Vagina (tissue), 2 donors: ENCODE measurements at regions not wholly inside any gene's neighbourhood (a gene's known extent, or its start where the extent isn't known, plus 50 kb on each side); places are given as distances from the start of the nearest gene placed in this dataset.

ENCODE experiments used
- DNase-seq, 2 donors: peaks; one replicate each; pipeline ENCODE4 v3.0.0-alpha.2; 2017; ENCODE audit errors: extremely low spot score in 2 of 2
- H3K27ac ChIP-seq: fragments of 200-600 bp; sonication (generic); one replicate; pipeline ENCODE4 v1.5.1; 2019
- H3K27me3 ChIP-seq: fragments of 200-600 bp; sonication (generic); one replicate; pipeline ENCODE4 v1.5.1; 2019
- H3K36me3 ChIP-seq, 2 donors: fragments of 200-600 bp; sonication (generic); one replicate each; pipeline ENCODE4 v1.5.1; 2017 to 2019
- H3K4me1 ChIP-seq: fragments of 200-600 bp; sonication (generic); one replicate; pipeline ENCODE4 v1.5.1; 2019
- H3K4me3 ChIP-seq, 2 donors: fragments of 200-600 bp; sonication (generic); 1 replicate in 1 of 2; 2 replicates in 1 of 2; pipeline ENCODE4 v1.5.1; 2016 to 2019
- H3K9me3 ChIP-seq: fragments of 200-600 bp; sonication (generic); one replicate; pipeline ENCODE4 v1.5.1; 2019
- POLR2A ChIP-seq, 2 donors: fragments of 450-650 bp; IDR thresholded peaks; one replicate each; pipeline ENCODE4 v1.6.1; 2017; ENCODE audit warnings: antibody characterized with exemption in 2 of 2, mild to moderate bottlenecking in 2 of 2, moderate library complexity in 2 of 2
- POLR2AphosphoS5 ChIP-seq, 2 donors: sonication (generic); formaldehyde crosslinking; IDR thresholded peaks; one replicate each; pipeline ENCODE4 v1.9.0; 2017; ENCODE audit warnings: antibody characterized with exemption in 2 of 2, mild to moderate bottlenecking in 2 of 2, low read depth in 1 of 2; ENCODE audit not compliant: insufficient read depth in 1 of 2
- intact Hi-C: fragments of 100-400 bp; cut with DNase I; formaldehyde crosslinking; loops from one replicate; pipeline ENCODE4 v1.15.1; 2023
- TF ChIP-seq, protein P1 (sequence below), 3 experiments: fragments of 450-650 bp in 2 of 3; fragments of 200-600 bp in 1 of 3; sonication (generic) in 1 of 3; IDR thresholded peaks; one replicate each; pipeline ENCODE4 v1.5.1; 2017 to 2019; ENCODE audit warnings: antibody characterized with exemption in 3 of 3, mild to moderate bottlenecking in 2 of 3, moderate library complexity in 2 of 3

DNA sequence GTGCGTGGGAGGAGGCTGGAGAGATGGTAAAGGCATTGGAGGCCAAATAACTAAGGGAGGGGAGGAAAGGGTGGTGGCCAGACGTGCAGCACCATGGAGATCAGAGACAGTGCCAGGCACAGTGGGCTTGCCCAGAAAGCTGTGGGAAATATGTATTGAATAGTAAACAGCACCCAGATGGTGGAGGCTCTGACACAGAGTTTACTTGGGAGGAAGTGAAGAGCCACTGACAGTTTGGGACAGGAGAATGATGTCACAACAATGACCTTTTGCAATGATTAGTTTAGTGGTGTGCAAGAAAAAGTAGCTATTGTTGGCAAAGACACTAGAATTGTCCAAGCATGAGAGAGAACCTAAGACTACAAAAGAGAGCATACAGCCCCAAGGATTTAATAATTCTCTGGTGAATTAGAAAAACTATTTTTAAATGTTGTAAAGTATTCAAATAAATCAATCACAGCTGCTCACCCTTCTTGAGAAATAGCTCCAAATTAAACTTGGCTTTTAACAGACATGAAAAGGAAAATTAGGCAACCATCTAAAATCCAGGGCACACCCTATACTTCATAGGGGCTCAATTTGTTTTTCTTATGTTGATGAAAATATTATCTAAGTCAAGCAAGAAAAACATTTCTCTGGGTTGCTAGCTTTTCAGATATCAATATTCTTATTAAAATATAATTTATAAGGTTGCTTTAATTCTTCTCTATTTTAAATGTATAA is 458.7 kb upstream of the HNRNPA3 start:
- DNase-seq: no peak
- intact Hi-C loops: no loop called here
- Histone ChIP-seq H3K4me1 (peaks cover 33% of the 10 kb centered on the region), H3K36me3 (no peaks in the 10 kb centered on the region), H3K9me3 (no peaks in the 10 kb centered on the region), H3K27ac (no peak overlapping the region), H3K27me3 (no peaks in the 10 kb centered on the region), H3K4me3 (no peak overlapping the region)
- peak; percentile 14 to 47 for TF ChIP-seq POLR2AphosphoS5 (IDR thresholded peaks at IDR 0.05; ENCODE audit: insufficient read depth in 1 of 2, low read depth in 1 of 2)
- TF ChIP-seq, protein P1, sequence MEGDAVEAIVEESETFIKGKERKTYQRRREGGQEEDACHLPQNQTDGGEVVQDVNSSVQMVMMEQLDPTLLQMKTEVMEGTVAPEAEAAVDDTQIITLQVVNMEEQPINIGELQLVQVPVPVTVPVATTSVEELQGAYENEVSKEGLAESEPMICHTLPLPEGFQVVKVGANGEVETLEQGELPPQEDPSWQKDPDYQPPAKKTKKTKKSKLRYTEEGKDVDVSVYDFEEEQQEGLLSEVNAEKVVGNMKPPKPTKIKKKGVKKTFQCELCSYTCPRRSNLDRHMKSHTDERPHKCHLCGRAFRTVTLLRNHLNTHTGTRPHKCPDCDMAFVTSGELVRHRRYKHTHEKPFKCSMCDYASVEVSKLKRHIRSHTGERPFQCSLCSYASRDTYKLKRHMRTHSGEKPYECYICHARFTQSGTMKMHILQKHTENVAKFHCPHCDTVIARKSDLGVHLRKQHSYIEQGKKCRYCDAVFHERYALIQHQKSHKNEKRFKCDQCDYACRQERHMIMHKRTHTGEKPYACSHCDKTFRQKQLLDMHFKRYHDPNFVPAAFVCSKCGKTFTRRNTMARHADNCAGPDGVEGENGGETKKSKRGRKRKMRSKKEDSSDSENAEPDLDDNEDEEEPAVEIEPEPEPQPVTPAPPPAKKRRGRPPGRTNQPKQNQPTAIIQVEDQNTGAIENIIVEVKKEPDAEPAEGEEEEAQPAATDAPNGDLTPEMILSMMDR (IDR thresholded peaks at IDR 0.05): no peak

DNA sequence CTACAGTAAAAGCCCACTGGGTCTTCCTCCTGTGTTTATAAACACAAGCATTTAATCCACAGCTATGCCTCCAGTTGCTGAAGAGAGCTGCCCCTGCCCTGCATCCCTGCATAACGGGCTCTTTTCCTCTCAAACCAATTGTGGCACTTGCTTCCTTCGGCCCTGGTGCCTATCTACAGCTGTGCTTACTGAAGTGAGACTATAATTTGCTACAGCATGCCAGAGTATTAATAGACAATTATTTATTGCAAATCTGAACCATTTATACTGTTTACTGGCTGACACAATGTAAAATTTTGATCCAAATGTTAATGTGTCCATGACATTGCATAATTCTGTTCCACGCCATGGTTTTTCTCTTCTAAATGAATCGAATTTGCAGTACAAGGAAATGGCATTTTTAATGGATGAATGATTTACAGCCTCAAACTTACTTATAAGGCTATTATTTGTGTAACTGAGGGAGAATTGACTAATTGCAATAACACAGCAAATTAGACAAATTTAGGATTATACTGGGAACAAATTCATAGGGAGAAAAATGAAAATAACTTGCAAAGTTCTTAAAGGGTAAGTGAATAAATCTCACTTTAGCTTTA is 457.0 kb upstream of the HNRNPA3 start:
- H3K9me3 ChIP-seq: no peaks in the 10 kb centered on the region
- no peaks in the 10 kb centered on the region for H3K36me3 ChIP-seq
- intact Hi-C loops: no loop called here

GRCh38 chr2:176758426-176758825 is 454.2 kb upstream of the HNRNPA3 start:
- H3K27me3 ChIP-seq: no peaks in the 10 kb centered on the region
- H3K27ac ChIP-seq: no peak overlapping the region
- no peak overlapping the region for H3K4me3 ChIP-seq
- no peaks in the 10 kb centered on the region for H3K36me3 ChIP-seq
- intact Hi-C loops: no loop called here
- H3K9me3 ChIP-seq: no peaks in the 10 kb centered on the region
- DNase-seq: no peak
- H3K4me1 ChIP-seq: peaks cover 7% of the 10 kb centered on the region
- TF ChIP-seq, protein P1 (IDR thresholded peaks at IDR 0.05): no peak
- TF ChIP-seq POLR2AphosphoS5 (IDR thresholded peaks at IDR 0.05; ENCODE audit: insufficient read depth in 1 of 2, low read depth in 1 of 2) (no peak), POLR2A (IDR thresholded peaks at IDR 0.05) (no peak)

More for the DNA sequence above, 457.0 kb upstream of the HNRNPA3 start:
- Histone ChIP-seq H3K4me3 (no peak overlapping the region), H3K27ac (no peak overlapping the region), H3K4me1 (peaks cover 26% of the 10 kb centered on the region), H3K27me3 (no peaks in the 10 kb centered on the region)
- TF ChIP-seq, protein P1 (IDR thresholded peaks at IDR 0.05): no peak
- TF ChIP-seq POLR2AphosphoS5 (IDR thresholded peaks at IDR 0.05; ENCODE audit: insufficient read depth in 1 of 2, low read depth in 1 of 2): no peak
- no peak for TF ChIP-seq POLR2A (IDR thresholded peaks at IDR 0.05)
- DNase-seq: no peak

DNA sequence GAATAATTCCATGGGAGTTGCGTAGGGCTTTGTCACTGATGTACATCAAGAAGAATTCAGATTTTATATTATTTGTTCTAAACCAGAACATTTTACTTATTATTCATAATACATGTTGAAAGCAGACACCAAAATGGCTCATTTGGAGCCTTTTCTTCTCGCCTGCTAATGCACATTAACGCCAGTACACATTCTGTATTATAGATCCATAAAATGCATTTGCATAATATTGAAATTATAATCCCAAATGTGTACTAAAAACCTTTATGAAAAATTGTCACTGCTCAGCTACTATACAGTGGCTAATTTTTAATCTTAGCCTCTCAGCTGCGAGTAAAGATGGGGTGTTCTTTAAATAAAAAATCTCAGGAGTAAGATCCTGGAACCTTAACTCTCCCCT is 452.2 kb upstream of the HNRNPA3 start:
- Histone ChIP-seq H3K4me1 (no peaks in the 10 kb centered on the region), H3K27me3 (no peaks in the 10 kb centered on the region), H3K4me3 (no peak overlapping the region), H3K9me3 (no peaks in the 10 kb centered on the region), H3K36me3 (no peaks in the 10 kb centered on the region), H3K27ac (no peak overlapping the region)
- TF ChIP-seq, protein P1 (IDR thresholded peaks at IDR 0.05): no peak
- TF ChIP-seq POLR2A (IDR thresholded peaks at IDR 0.05): no peak
- TF ChIP-seq POLR2AphosphoS5 (IDR thresholded peaks at IDR 0.05; ENCODE audit: insufficient read depth in 1 of 2, low read depth in 1 of 2): no peak
- intact Hi-C loops: no loop called here
- DNase-seq: no peak

DNA sequence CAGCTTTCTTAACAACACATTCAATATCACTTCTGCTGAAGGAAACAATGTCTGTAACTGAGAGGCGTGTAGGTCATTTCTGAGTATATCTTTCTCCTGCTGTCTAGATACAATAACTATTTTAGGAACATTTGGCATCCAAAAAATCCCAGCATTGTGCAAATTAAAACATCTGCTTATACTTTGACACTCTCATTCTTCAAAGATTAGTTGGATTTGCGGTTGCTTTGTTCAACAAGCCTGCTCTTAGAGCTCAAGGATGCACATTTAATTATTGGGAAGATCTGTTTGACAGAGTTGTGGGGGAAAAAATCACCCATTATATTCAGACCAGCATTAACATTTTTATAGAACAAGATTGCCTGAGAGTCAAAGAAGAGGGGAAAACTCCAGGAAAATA is 449.5 kb upstream of the HNRNPA3 start:
- no peaks in the 10 kb centered on the region for H3K9me3 ChIP-seq
- no peaks in the 10 kb centered on the region for H3K36me3 ChIP-seq
- H3K27me3 ChIP-seq: no peaks in the 10 kb centered on the region
- no peak overlapping the region for H3K27ac ChIP-seq
- H3K4me1 ChIP-seq: no peaks in the 10 kb centered on the region
- intact Hi-C loops: no loop called here
- no peak for TF ChIP-seq POLR2A (IDR thresholded peaks at IDR 0.05)
- TF ChIP-seq POLR2AphosphoS5 (IDR thresholded peaks at IDR 0.05; ENCODE audit: insufficient read depth in 1 of 2, low read depth in 1 of 2): no peak
- TF ChIP-seq, protein P1 (IDR thresholded peaks at IDR 0.05): no peak
- H3K4me3 ChIP-seq: no peak overlapping the region
- no peak for DNase-seq
